Activated B cell treated with CpG ODN at 0.5 μM for 24 hours (primary cell): ENCODE measurements at regions not wholly inside any gene's neighbourhood (a gene's known extent, or its start where the extent isn't known, plus 50 kb on each side); places are given as distances from the start of the nearest gene placed in this dataset.

ENCODE experiments used
- ATAC-seq: fragments of 200-7000 bp; cut with Tn5 transposase; one replicate; pipeline ENCODE4 v1.10.0; 2021; ENCODE audit warnings: low read depth, mild to moderate bottlenecking, moderate library complexity
- CTCF ChIA-PET: fragments of 350-600 bp; sonication (Branson Sonifier 250); formaldehyde crosslinking; loops from one replicate; lab custom pipeline; 2021; ENCODE audit warnings: antibody characterized with exemption; lab: Charles Lee
- POLR2A ChIA-PET: fragments of 350-600 bp; sonication (Branson Sonifier 250); formaldehyde crosslinking; loops from one replicate; lab custom pipeline; 2021; ENCODE audit warnings: antibody characterized with exemption; lab: Charles Lee
- DNase-seq: peaks from one replicate; pipeline ENCODE4 v3.0.0; 2022
- H3K27ac Mint-ChIP-seq: one replicate; pipeline ENCODE4 v1.8.0; 2020; ENCODE audit warnings: mixed read lengths
- H3K27me3 Mint-ChIP-seq: one replicate; pipeline ENCODE4 v1.8.0; 2021; ENCODE audit warnings: mixed read lengths
- H3K36me3 Mint-ChIP-seq: one replicate; pipeline ENCODE4 v1.8.0; 2021; ENCODE audit warnings: low read depth, mixed read lengths
- H3K4me1 Mint-ChIP-seq: one replicate; pipeline ENCODE4 v1.8.0; 2021; ENCODE audit warnings: mixed read lengths
- H3K4me3 Mint-ChIP-seq: one replicate; pipeline ENCODE4 v1.8.0; 2020; ENCODE audit warnings: mild to moderate bottlenecking, mixed read lengths
- H3K9me3 Mint-ChIP-seq: one replicate; pipeline ENCODE4 v1.8.0; 2020; ENCODE audit warnings: mixed read lengths
- intact Hi-C: fragments of 100-400 bp; cut with micrococcal nuclease; formaldehyde crosslinking; loops from one replicate; pipeline ENCODE4 v1.15.1; 2024
- TF ChIP-seq, protein P1 (sequence below): fragments of 200-600 bp; IDR thresholded peaks from one replicate; pipeline ENCODE4 v1.8.0; 2022; ENCODE audit warnings: antibody characterized with exemption, mild to moderate bottlenecking

DNA sequence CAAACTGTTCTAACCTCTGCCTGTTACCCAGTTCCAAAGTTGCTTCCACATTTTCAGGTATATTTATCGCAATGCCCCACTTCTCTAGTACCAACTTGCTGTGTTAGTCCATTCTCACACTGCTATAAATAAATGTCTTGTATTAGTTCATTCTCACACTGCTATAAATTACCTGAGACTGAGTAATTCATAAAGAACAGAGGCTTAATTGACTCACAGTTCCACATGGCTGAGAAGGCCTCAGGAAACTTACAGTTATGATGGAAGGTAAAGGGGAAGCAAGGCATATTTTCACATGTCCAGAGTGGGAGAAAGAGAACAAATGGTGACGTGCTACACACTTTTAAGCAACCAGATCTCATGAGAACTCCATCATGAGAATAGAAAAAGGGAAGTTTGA lies 130.4 kb upstream of the C11orf87 start:
- Mint-ChIP-seq H3K36me3 (no peaks in the 10 kb centered on the region), H3K4me3 (no peak overlapping the region), H3K27ac (no peak overlapping the region), H3K27me3 (no peaks in the 10 kb centered on the region), H3K4me1 (no peaks in the 10 kb centered on the region), H3K9me3 (no peaks in the 10 kb centered on the region)
- ATAC-seq (no peak), DNase-seq (no peak)
- intact Hi-C loops = no loop called here
- ChIA-PET CTCF (no interaction called here), POLR2A (no interaction called here)
- TF ChIP-seq, protein P1, sequence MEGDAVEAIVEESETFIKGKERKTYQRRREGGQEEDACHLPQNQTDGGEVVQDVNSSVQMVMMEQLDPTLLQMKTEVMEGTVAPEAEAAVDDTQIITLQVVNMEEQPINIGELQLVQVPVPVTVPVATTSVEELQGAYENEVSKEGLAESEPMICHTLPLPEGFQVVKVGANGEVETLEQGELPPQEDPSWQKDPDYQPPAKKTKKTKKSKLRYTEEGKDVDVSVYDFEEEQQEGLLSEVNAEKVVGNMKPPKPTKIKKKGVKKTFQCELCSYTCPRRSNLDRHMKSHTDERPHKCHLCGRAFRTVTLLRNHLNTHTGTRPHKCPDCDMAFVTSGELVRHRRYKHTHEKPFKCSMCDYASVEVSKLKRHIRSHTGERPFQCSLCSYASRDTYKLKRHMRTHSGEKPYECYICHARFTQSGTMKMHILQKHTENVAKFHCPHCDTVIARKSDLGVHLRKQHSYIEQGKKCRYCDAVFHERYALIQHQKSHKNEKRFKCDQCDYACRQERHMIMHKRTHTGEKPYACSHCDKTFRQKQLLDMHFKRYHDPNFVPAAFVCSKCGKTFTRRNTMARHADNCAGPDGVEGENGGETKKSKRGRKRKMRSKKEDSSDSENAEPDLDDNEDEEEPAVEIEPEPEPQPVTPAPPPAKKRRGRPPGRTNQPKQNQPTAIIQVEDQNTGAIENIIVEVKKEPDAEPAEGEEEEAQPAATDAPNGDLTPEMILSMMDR = no peak

DNA sequence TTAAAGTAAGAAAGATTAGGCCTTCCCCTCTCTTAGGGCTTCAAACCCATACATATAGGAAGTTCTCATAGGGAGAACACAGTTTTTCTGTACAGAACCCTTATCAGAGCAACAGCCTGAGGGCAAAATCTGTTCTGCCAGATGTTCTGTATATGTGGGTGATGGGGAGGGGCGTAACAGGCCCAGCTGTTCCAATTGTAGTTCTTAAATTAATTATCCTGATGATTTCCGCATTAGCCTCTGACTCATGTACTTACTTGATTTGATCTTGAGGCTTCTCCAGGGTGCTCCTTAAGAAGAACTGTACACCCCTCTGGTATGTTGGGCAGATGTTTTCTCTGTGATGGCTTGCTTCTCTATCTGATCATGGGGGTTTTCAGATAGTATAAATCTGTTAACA lies 123.1 kb upstream of the C11orf87 start:
- ChIA-PET CTCF (no interaction called here), POLR2A (no interaction called here)
- DNase-seq = no peak
- no peaks in the 10 kb centered on the region for H3K27me3 Mint-ChIP-seq
- TF ChIP-seq, protein P1 = no peak
- H3K4me1 Mint-ChIP-seq = no peaks in the 10 kb centered on the region
- intact Hi-C loops = no loop called here
- H3K27ac Mint-ChIP-seq = no peak overlapping the region
- H3K4me3 Mint-ChIP-seq = no peak overlapping the region
- no peaks in the 10 kb centered on the region for H3K36me3 Mint-ChIP-seq
- H3K9me3 Mint-ChIP-seq = no peaks in the 10 kb centered on the region
- ATAC-seq = no peak

DNA sequence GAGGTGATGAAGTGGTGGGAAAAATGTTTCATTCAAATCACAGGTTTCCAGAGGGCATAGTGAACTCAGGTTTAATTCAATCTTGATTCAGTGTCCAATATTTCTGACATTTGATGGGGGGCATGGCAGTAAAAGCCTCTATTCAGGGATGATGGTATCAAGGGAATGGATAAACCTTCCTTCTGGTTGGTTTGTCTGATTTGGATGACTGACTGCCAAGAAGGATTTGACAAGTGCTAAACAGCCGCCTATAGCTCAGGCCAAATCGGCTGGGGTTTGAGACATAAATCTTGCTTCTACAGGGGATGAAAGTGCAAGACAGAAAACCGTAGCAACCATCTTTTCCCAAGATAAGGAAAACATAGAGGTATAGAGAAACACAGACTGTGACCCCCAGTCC lies 121.8 kb upstream of the C11orf87 start:
- Mint-ChIP-seq H3K9me3 (no peaks in the 10 kb centered on the region), H3K36me3 (no peaks in the 10 kb centered on the region), H3K27ac (no peak overlapping the region), H3K27me3 (no peaks in the 10 kb centered on the region), H3K4me3 (no peak overlapping the region), H3K4me1 (no peaks in the 10 kb centered on the region)
- CTCF ChIA-PET = no interaction called here
- TF ChIP-seq, protein P1 = no peak
- intact Hi-C loops = no loop called here
- DNase-seq (no peak), ATAC-seq (no peak)
- POLR2A ChIA-PET = no interaction called here

DNA sequence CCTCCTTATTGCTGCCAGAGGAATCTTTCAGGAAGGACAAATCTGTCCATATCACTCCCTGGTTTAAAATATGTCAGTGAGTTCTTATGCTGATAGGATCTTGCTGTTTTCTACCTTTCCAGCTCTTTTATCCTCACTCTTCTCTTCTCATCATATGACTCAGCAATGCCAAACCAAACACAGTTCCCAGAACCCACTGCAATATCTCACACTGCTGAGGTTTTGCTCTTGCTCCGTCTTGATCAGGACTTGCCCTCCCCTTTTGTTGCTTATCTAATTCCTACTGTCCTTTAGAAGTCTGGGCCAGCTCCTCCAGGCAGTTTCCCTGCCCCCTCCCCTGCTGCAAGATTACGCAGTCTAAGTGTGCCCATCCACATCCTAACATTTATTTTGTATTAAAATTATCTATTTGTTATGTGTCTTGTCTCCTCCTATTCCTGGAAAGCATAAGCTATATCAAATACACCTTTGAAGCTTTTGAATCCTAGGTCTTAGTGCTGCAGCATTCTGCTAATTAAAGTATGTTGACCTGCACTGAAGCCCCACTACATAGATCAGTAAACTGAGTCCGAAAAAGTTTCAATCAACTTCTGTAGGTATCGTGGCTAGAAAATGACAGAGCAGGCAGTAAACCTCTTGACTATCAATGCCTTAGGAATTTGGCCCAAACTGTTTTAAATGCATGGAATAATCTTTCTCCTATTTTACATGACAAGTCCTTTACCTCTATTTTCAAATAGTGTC lies 119.2 kb upstream of the C11orf87 start:
- H3K36me3 Mint-ChIP-seq = no peaks in the 10 kb centered on the region
- TF ChIP-seq, protein P1 = no peak
- H3K4me3 Mint-ChIP-seq = no peak overlapping the region
- H3K27ac Mint-ChIP-seq = no peak overlapping the region
- DNase-seq = no peak
- H3K27me3 Mint-ChIP-seq = no peaks in the 10 kb centered on the region
- ChIA-PET CTCF (no interaction called here), POLR2A (no interaction called here)
- intact Hi-C loops = no loop called here
- H3K9me3 Mint-ChIP-seq = no peaks in the 10 kb centered on the region
- no peaks in the 10 kb centered on the region for H3K4me1 Mint-ChIP-seq
- ATAC-seq = no peak

DNA sequence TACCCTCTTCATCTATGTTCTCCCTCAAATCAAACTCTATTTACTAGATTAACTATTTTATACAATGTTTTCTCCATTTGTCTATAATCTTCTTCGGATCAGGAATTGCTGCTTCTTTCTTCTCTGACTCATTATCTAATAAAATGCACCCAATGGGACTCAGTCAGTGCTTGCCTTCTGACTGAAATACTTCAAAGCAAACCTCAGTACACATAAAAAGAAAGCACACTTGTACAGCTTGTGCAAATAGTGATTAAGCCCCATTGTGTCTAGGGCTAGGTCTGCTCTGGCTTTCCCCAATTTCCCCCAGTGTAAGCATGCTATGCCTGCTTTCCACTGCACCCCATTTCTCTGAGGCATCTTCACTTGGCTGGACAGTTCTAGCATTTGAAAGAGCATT lies 118.6 kb upstream of the C11orf87 start:
- ATAC-seq (no peak), DNase-seq (no peak)
- no peak overlapping the region for H3K27ac Mint-ChIP-seq
- CTCF ChIA-PET = no interaction called here
- TF ChIP-seq, protein P1 = no peak
- no peaks in the 10 kb centered on the region for H3K36me3 Mint-ChIP-seq
- no peaks in the 10 kb centered on the region for H3K27me3 Mint-ChIP-seq
- no peak overlapping the region for H3K4me3 Mint-ChIP-seq
- no peaks in the 10 kb centered on the region for H3K9me3 Mint-ChIP-seq
- POLR2A ChIA-PET = no interaction called here
- intact Hi-C loops = no loop called here
- no peaks in the 10 kb centered on the region for H3K4me1 Mint-ChIP-seq
